Naive thymus-derived CD4-positive, alpha-beta T cell (primary cell): ENCODE measurements at regions not wholly inside any gene's neighbourhood (a gene's known extent, or its start where the extent isn't known, plus 50 kb on each side); places are given as distances from the start of the nearest gene placed in this dataset.

Experiments used
- ATAC-seq: fragments of 150-1000 bp; cut with Tn5 transposase; 2 replicates; pipeline ENCODE4 v1.10.0; 2021; ENCODE audit warnings: mild to moderate bottlenecking, moderate library complexity
- CTCF ChIA-PET: fragments of 350-600 bp; sonication (Branson Sonifier 250); formaldehyde crosslinking; loops from one replicate; lab custom pipeline; 2021; ENCODE audit warnings: antibody characterized with exemption; lab: Charles Lee
- POLR2A ChIA-PET: fragments of 350-600 bp; sonication (Branson Sonifier 250); formaldehyde crosslinking; loops from one replicate; lab custom pipeline; 2021; ENCODE audit warnings: antibody characterized with exemption, inconsistent platforms; lab: Charles Lee
- DNase-seq, 9 donors: peaks; one replicate each; pipeline versions ENCODE4 v3.0.0 to v3.0.0-alpha.2; 2020 to 2022; ENCODE audit warnings: mixed read lengths in 1 of 9
- H3K27ac ChIP-seq: one replicate; pipeline ENCODE4 v1.7.0; 2013; ENCODE audit warnings: mild to moderate bottlenecking, low read depth, low read length, moderate library complexity
- H3K27me3 ChIP-seq, 2 donors: one replicate each; pipeline ENCODE4 v1.7.0; 2013; ENCODE audit warnings: low read length in 2 of 2, mild to moderate bottlenecking in 2 of 2, moderate library complexity in 2 of 2; ENCODE audit not compliant: control insufficient read depth in 2 of 2, insufficient read depth in 2 of 2
- H3K36me3 ChIP-seq, 3 experiments: 1 replicate in 2 of 3; 2 replicates in 1 of 3; pipeline ENCODE4 v1.7.0; 2013; ENCODE audit warnings: low read length in 3 of 3, mild to moderate bottlenecking in 3 of 3, moderate library complexity in 1 of 3; ENCODE audit not compliant: insufficient read depth in 3 of 3, control insufficient read depth in 2 of 3
- H3K4me1 ChIP-seq, 2 donors: one replicate each; pipeline ENCODE4 v1.7.0; 2013; ENCODE audit warnings: low read length in 2 of 2, mild to moderate bottlenecking in 2 of 2, moderate library complexity in 1 of 2; ENCODE audit not compliant: control insufficient read depth in 2 of 2, insufficient read depth in 2 of 2
- H3K4me3 ChIP-seq: 2 replicates; pipeline ENCODE4 v1.7.0; 2013; ENCODE audit warnings: mild to moderate bottlenecking, low read length
- H3K9me3 ChIP-seq, 3 experiments: 1 replicate in 2 of 3; 2 replicates in 1 of 3; pipeline ENCODE4 v1.7.0; 2013; ENCODE audit warnings: low read length in 3 of 3; ENCODE audit not compliant: control insufficient read depth in 2 of 3
- H3K27ac Mint-ChIP-seq, 9 donors: one replicate each; pipeline ENCODE4 v1.8.0; 2020 to 2022; ENCODE audit warnings: mixed read lengths in 9 of 9, mild to moderate bottlenecking in 8 of 9, moderate library complexity in 5 of 9, inconsistent platforms in 2 of 9
- H3K27me3 Mint-ChIP-seq, 5 donors: one replicate each; pipeline ENCODE4 v1.8.0; 2021 to 2022; ENCODE audit warnings: mixed read lengths in 5 of 5, mild to moderate bottlenecking in 1 of 5
- H3K36me3 Mint-ChIP-seq, 5 donors: one replicate each; pipeline ENCODE4 v1.8.0; 2020 to 2022; ENCODE audit warnings: mixed read lengths in 5 of 5, mild to moderate bottlenecking in 3 of 5, inconsistent platforms in 1 of 5
- H3K4me1 Mint-ChIP-seq, 7 donors: one replicate each; pipeline ENCODE4 v1.8.0; 2020 to 2022; ENCODE audit warnings: mixed read lengths in 7 of 7, mild to moderate bottlenecking in 3 of 7, inconsistent platforms in 1 of 7
- H3K4me3 Mint-ChIP-seq, 10 donors: one replicate each; pipeline ENCODE4 v1.8.0; 2020 to 2022; ENCODE audit warnings: mild to moderate bottlenecking in 10 of 10, mixed read lengths in 10 of 10, moderate library complexity in 6 of 10, inconsistent platforms in 2 of 10
- H3K9me3 Mint-ChIP-seq, 11 donors: one replicate each; pipeline ENCODE4 v1.8.0; 2020 to 2022; ENCODE audit warnings: mixed read lengths in 11 of 11, mild to moderate bottlenecking in 4 of 11, inconsistent platforms in 1 of 11, moderate library complexity in 1 of 11
- intact Hi-C, 2 donors: fragments of 100-400 bp; cut with micrococcal nuclease; formaldehyde crosslinking; loops; one replicate each; pipeline ENCODE4 v1.15.1; 2023

DNA sequence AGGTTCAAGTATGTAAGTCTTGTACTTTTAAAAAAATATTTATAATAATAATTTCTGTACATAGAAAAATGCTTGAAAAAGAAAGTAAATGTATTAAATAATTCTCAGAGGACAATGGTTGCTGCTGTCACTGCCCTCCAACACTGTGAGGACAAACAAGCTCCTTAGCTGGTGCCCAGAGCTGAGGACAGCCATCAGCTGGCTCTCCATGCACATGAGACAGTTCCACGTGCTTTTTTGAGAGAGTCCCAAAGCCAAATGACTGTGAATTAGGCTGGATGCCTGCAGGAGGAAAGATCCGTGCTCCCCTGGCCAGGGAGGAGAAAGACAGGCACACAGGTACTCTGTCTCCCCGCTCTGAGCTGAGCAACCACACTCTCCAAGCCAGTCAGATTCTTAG, 115.5 kb upstream of the IRX5 start:
- Mint-ChIP-seq H3K27me3 (peaks cover 0 to 35% (median 14%) of the 10 kb centered on the region in 5 donors), H3K9me3 (peaks cover 0 to 8% (median 2%) of the 10 kb centered on the region in 11 donors), H3K4me3 (no peak overlapping the region), H3K4me1 (no peaks in the 10 kb centered on the region), H3K27ac (no peak overlapping the region), H3K36me3 (no peaks in the 10 kb centered on the region)
- H3K36me3 ChIP-seq = no peaks in the 10 kb centered on the region
- no peaks in the 10 kb centered on the region for H3K9me3 ChIP-seq
- no peak overlapping the region for H3K4me3 ChIP-seq
- ChIA-PET CTCF (no interaction called here), POLR2A (no interaction called here)
- DNase-seq = no peak
- no peaks in the 10 kb centered on the region for H3K4me1 ChIP-seq
- intact Hi-C loops = no loop called here
- ATAC-seq = no peak
- H3K27me3 ChIP-seq = no peaks in the 10 kb centered on the region
- no peak overlapping the region for H3K27ac ChIP-seq

- no peak for DNase-seq
- peaks cover 0 to 35% (median 14%) of the 10 kb centered on the region in 5 donors for H3K27me3 Mint-ChIP-seq
- POLR2A ChIA-PET = no interaction called here
- Histone ChIP-seq H3K9me3 (no peaks in the 10 kb centered on the region), H3K4me1 (no peaks in the 10 kb centered on the region), H3K36me3 (no peaks in the 10 kb centered on the region), H3K27me3 (no peaks in the 10 kb centered on the region), H3K4me3 (no peak overlapping the region), H3K27ac (no peak overlapping the region)
- ATAC-seq = no peak
- no peaks in the 10 kb centered on the region for H3K36me3 Mint-ChIP-seq
- H3K4me1 Mint-ChIP-seq = no peaks in the 10 kb centered on the region
- H3K27ac Mint-ChIP-seq = no peak overlapping the region
- H3K4me3 Mint-ChIP-seq = no peak overlapping the region
- intact Hi-C loops = no loop called here
- CTCF ChIA-PET = no interaction called here
- H3K9me3 Mint-ChIP-seq = peaks cover 0 to 5% (median 0%) of the 10 kb centered on the region in 11 donors
These were observed 116.9 kb upstream of the IRX5 start for GRCh38 chr16:54813778-54814177.

- H3K4me1 ChIP-seq = no peaks in the 10 kb centered on the region
- ChIA-PET POLR2A (no interaction called here), CTCF (no interaction called here)
- no peak overlapping the region for H3K27ac ChIP-seq
- H3K4me3 ChIP-seq = no peak overlapping the region
- Mint-ChIP-seq H3K27me3 (peaks cover 0 to 21% (median 8%) of the 10 kb centered on the region in 5 donors), H3K36me3 (no peaks in the 10 kb centered on the region), H3K4me1 (no peaks in the 10 kb centered on the region), H3K27ac (no peak overlapping the region), H3K9me3 (peaks cover 0 to 5% (median 0%) of the 10 kb centered on the region in 11 donors), H3K4me3 (no peak overlapping the region)
- no peaks in the 10 kb centered on the region for H3K9me3 ChIP-seq
- DNase-seq (no peak), ATAC-seq (no peak)
- no peaks in the 10 kb centered on the region for H3K27me3 ChIP-seq
- intact Hi-C loops = no loop called here
- H3K36me3 ChIP-seq = no peaks in the 10 kb centered on the region
These were observed 118.4 kb upstream of the IRX5 start for GRCh38 chr16:54812229-54812628.

DNA sequence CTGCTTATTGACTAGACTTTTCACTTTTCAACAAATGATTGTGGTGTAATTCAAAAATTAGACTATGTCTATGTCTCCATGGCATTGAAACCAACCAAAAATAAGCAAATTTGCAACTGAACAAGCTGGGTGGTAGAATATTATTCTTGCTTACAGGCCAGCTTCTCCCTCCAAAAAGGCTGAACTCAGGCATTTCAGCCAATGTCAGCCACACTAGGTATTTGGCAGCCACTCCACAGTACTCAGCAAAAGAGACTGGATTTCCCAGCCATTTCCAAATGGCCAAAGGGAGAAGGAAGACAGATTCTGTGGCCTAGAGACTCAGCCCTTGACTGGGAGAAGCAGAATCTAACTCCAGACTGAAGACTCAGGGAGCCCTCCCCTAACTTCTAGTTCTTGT, 121.8 kb upstream of the IRX5 start:
- Histone ChIP-seq H3K27ac (no peak overlapping the region), H3K4me1 (no peaks in the 10 kb centered on the region), H3K27me3 (no peaks in the 10 kb centered on the region), H3K36me3 (no peaks in the 10 kb centered on the region), H3K9me3 (no peaks in the 10 kb centered on the region), H3K4me3 (no peak overlapping the region)
- POLR2A ChIA-PET = no interaction called here
- Mint-ChIP-seq H3K36me3 (no peaks in the 10 kb centered on the region), H3K27ac (no peak overlapping the region), H3K4me3 (no peak overlapping the region), H3K9me3 (peaks cover 0 to 5% (median 0%) of the 10 kb centered on the region in 11 donors), H3K4me1 (no peaks in the 10 kb centered on the region), H3K27me3 (peaks cover 0 to 16% (median 5%) of the 10 kb centered on the region in 5 donors)
- DNase-seq (no peak), ATAC-seq (no peak)
- intact Hi-C loops = no loop called here
- CTCF ChIA-PET = no interaction called here

DNA sequence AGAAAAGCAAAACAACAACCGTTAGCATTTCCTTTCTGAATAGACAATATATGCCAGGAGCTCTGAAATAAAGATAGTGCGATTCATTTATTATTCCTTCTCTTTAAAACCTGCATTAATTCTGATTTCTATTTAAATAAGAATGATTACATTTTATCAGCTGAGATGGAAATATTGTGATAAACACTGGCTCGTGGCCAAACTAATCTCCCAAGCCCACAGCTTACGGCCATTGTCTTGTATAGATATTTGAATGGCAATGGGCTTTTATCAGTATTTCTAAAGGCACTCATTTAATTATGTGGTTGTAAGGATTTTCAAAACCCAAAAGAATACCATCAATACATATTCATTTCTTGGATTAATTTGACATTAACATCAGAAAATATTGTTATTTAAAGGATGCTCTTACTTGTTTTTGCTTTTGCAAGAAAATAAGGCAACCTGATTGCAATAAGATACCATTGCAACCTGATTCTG, 123.7 kb upstream of the IRX5 start:
- Histone ChIP-seq H3K9me3 (no peaks in the 10 kb centered on the region), H3K36me3 (no peaks in the 10 kb centered on the region), H3K4me1 (no peaks in the 10 kb centered on the region), H3K27me3 (no peaks in the 10 kb centered on the region), H3K27ac (no peak overlapping the region), H3K4me3 (no peak overlapping the region)
- Mint-ChIP-seq H3K9me3 (peaks cover 0 to 10% (median 1%) of the 10 kb centered on the region in 11 donors), H3K36me3 (no peaks in the 10 kb centered on the region), H3K4me1 (no peaks in the 10 kb centered on the region), H3K27me3 (peaks cover 0 to 9% (median 5%) of the 10 kb centered on the region in 5 donors), H3K27ac (no peak overlapping the region), H3K4me3 (no peak overlapping the region)
- no peak for DNase-seq
- intact Hi-C loops = no loop called here
- ChIA-PET CTCF (no interaction called here), POLR2A (no interaction called here)
- no peak for ATAC-seq

DNA sequence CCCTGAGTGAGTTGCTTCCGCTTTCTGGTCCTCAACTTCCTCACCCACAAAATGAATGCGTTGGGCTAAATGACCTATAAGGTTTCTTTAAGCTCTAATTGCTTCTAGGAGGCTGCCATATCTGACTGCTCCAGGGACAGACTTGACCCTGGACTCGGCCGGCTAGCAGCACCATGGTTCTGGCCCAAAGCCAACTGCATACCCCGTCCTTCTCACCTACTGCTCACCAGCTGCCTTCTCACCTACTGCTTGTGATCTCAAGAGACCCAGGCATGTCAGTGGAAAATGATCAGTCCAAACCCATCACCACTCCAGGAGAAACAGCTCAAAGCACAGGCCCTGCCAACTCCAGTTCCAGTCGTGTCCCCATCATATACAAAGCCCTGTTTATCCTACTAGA, 124.3 kb upstream of the IRX5 start:
- DNase-seq (no peak), ATAC-seq (no peak)
- no peak overlapping the region for H3K4me3 Mint-ChIP-seq
- H3K4me1 Mint-ChIP-seq = no peaks in the 10 kb centered on the region
- no peaks in the 10 kb centered on the region for H3K9me3 ChIP-seq
- no peak overlapping the region for H3K27ac ChIP-seq
- no peaks in the 10 kb centered on the region for H3K27me3 ChIP-seq
- CTCF ChIA-PET = no interaction called here
- H3K4me3 ChIP-seq = no peak overlapping the region
- no peaks in the 10 kb centered on the region for H3K36me3 Mint-ChIP-seq
- no peak overlapping the region for H3K27ac Mint-ChIP-seq
- intact Hi-C loops = no loop called here
- no peaks in the 10 kb centered on the region for H3K4me1 ChIP-seq
- H3K9me3 Mint-ChIP-seq = peaks cover 0 to 10% (median 1%) of the 10 kb centered on the region in 11 donors
- no peaks in the 10 kb centered on the region for H3K36me3 ChIP-seq
- peaks cover 0 to 9% (median 5%) of the 10 kb centered on the region in 5 donors for H3K27me3 Mint-ChIP-seq
- POLR2A ChIA-PET = no interaction called here

- no peak for ATAC-seq
- Mint-ChIP-seq H3K27me3 (peaks cover 0 to 6% (median 4%) of the 10 kb centered on the region in 5 donors), H3K4me3 (no peak overlapping the region), H3K36me3 (no peaks in the 10 kb centered on the region), H3K27ac (no peak overlapping the region), H3K9me3 (peaks cover 0 to 10% (median 3%) of the 10 kb centered on the region in 11 donors), H3K4me1 (no peaks in the 10 kb centered on the region)
- Histone ChIP-seq H3K36me3 (no peaks in the 10 kb centered on the region), H3K9me3 (no peaks in the 10 kb centered on the region), H3K4me3 (no peak overlapping the region), H3K27ac (no peak overlapping the region), H3K27me3 (no peaks in the 10 kb centered on the region), H3K4me1 (no peaks in the 10 kb centered on the region)
- intact Hi-C loops = no loop called here
- CTCF ChIA-PET = no interaction called here
- POLR2A ChIA-PET = no interaction called here
- DNase-seq = no peak
These were observed 125.0 kb upstream of the IRX5 start for GRCh38 chr16:54805648-54806047.
